ENCODE measurements at regions not wholly inside any gene's neighbourhood (a gene's known extent, or its start where the extent isn't known, plus 50 kb on each side); places are given as distances from the start of the nearest gene placed in this dataset.

DNA sequence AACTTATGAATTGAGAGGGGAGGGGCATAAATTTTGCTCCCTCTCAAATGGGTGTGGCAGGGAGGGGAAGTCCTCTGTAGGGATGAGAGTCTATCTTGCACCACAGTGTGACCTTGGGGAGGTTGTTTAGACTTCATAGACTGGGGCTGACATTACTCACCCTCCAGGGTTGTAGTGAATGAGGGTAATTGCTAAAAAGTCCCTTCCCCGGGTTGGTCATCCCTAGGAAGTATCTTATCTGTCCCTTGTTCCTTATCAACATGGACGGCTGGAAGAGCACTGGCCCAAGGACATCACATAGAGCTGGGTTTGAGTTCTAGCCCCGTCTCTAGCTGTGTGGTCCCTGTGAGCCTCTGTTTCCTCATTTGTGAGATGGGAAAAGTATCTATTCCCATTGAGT lies 52.4 kb upstream of the SLC2A1 start:
- no peak overlapping the region for H3K4me3 ChIP-seq (replicated peaks; ENCODE audit: low read depth, low read length)
- DNase-seq (ENCODE audit: extremely low read depth, low read depth), result no peak
- TF ChIP-seq, protein P1, sequence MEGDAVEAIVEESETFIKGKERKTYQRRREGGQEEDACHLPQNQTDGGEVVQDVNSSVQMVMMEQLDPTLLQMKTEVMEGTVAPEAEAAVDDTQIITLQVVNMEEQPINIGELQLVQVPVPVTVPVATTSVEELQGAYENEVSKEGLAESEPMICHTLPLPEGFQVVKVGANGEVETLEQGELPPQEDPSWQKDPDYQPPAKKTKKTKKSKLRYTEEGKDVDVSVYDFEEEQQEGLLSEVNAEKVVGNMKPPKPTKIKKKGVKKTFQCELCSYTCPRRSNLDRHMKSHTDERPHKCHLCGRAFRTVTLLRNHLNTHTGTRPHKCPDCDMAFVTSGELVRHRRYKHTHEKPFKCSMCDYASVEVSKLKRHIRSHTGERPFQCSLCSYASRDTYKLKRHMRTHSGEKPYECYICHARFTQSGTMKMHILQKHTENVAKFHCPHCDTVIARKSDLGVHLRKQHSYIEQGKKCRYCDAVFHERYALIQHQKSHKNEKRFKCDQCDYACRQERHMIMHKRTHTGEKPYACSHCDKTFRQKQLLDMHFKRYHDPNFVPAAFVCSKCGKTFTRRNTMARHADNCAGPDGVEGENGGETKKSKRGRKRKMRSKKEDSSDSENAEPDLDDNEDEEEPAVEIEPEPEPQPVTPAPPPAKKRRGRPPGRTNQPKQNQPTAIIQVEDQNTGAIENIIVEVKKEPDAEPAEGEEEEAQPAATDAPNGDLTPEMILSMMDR (IDR thresholded peaks at IDR 0.05; ENCODE audit: low read depth, low read length, missing control alignments), result no peak

DNA sequence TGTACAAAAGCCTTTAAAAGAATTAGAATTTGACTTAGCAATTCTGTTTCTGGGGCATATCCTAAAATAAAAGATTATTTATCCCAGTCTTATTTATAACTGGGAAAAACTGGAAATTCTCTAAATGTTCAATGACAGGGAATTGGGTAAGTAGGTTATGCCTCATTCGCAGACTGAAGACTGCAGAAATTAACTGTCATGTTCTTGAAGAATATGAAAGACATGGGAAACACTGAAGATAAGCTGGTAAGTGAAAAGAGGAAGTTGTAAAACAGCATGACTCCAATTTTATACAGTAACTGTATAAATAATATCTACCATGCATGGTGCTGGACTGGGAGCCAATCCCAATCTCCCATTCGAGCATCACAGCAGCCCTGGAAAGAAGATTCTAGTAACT lies 50.6 kb upstream of the SLC2A1 start:
- TF ChIP-seq, protein P1 (IDR thresholded peaks at IDR 0.05; ENCODE audit: low read depth, low read length, missing control alignments), result no peak
- no peak for DNase-seq (ENCODE audit: extremely low read depth, low read depth)
- H3K4me3 ChIP-seq (replicated peaks; ENCODE audit: low read depth, low read length), result no peak overlapping the region

DNA sequence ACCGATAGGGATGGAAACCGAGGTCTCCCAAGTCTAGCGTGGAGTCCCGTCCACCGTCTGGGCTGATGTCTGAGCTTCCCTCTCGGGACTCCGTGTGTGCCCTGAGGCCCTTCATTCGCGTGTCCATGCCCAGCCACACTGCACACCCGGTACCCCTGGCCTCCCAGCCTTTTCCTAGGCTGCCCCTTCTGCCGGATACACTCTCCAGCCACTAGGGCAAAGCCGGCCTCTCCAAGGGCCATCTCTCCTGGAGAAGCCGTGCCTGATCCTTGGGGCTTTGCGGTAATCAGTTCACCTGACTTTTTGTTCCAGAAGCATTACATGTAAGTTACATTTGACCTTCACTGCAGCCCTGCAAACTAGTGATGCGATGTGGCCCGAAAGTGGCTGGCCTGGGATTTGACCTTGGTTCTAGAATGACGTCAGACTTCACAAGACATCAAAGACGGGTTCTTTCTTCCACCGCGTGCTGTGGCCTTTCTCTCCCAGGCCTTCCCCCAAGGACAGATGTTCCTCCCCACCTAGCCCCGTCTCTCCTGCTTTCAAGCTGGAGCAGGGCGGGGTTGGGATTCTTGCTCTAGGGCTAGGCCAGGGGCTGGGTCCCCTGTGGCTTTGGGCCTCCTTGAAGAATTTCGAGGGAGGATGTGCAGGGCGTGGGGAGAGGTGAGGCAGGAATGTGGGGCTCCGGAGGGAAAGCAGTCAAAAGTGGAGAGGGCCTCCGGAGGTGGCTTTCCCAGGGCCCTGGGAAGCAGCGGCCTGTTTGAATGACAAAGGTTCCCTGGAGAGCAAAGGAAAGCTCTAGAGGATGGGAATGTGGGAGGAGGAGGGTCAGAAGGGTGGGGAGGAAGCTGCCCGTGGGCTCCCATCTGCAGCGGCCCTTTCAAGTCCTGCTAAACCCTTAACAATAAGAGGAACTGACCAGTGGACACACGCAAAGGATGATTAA lies 49.7 kb upstream of the SLC2A1 start:
- TF ChIP-seq, protein P1 (IDR thresholded peaks at IDR 0.05; ENCODE audit: low read depth, low read length, missing control alignments), result no peak
- DNase-seq (ENCODE audit: extremely low read depth, low read depth), result no peak
- H3K4me3 ChIP-seq (replicated peaks; ENCODE audit: low read depth, low read length), result no peak overlapping the region

Measured in HFF-Myc (cell line).